ENCODE measurements at regions not wholly inside any gene's neighbourhood (a gene's known extent, or its start where the extent isn't known, plus 50 kb on each side); places are given as distances from the start of the nearest gene placed in this dataset.

DNA sequence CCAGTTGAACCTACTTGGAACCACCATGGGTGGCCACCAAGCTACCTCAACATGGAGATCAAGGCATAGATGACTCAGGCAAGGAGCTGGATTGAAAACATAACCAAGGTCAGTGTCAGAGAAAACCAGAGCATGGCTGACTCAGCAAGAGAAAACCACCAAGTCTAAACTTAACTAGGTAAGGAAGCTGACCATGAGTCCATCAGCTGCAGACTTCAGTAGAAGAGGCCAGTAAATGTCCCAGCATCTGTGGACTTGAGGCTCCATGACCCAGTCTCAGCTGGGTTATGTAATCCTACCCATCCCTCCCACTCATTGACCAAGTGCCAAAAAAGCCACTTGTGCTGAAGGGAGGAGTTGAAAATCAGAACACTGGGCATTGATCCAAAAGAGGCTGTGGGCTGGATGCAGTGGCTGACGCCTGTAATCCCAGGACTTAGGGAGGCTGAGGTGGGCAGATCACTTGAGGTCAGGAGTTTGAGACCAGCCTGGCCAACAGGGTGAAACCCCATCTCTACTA lies 93.7 kb upstream of the CBLN4 start:
- Histone ChIP-seq H3K4me1 (no peaks in the 10 kb centered on the region), H3K9me3 (no peaks in the 10 kb centered on the region; the same call in 1 of the 2 replicates), H3K4me3 (ENCODE audit: low read depth, low read length) (no peak overlapping the region), H3K27me3 (no peaks in the 10 kb centered on the region), H3K36me3 (no peaks in the 10 kb centered on the region)
- DNase-seq: no peak
- TF ChIP-seq, protein P1, sequence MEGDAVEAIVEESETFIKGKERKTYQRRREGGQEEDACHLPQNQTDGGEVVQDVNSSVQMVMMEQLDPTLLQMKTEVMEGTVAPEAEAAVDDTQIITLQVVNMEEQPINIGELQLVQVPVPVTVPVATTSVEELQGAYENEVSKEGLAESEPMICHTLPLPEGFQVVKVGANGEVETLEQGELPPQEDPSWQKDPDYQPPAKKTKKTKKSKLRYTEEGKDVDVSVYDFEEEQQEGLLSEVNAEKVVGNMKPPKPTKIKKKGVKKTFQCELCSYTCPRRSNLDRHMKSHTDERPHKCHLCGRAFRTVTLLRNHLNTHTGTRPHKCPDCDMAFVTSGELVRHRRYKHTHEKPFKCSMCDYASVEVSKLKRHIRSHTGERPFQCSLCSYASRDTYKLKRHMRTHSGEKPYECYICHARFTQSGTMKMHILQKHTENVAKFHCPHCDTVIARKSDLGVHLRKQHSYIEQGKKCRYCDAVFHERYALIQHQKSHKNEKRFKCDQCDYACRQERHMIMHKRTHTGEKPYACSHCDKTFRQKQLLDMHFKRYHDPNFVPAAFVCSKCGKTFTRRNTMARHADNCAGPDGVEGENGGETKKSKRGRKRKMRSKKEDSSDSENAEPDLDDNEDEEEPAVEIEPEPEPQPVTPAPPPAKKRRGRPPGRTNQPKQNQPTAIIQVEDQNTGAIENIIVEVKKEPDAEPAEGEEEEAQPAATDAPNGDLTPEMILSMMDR (IDR thresholded peaks at IDR 0.05; ENCODE audit: low read depth, low read length): no peak

DNA sequence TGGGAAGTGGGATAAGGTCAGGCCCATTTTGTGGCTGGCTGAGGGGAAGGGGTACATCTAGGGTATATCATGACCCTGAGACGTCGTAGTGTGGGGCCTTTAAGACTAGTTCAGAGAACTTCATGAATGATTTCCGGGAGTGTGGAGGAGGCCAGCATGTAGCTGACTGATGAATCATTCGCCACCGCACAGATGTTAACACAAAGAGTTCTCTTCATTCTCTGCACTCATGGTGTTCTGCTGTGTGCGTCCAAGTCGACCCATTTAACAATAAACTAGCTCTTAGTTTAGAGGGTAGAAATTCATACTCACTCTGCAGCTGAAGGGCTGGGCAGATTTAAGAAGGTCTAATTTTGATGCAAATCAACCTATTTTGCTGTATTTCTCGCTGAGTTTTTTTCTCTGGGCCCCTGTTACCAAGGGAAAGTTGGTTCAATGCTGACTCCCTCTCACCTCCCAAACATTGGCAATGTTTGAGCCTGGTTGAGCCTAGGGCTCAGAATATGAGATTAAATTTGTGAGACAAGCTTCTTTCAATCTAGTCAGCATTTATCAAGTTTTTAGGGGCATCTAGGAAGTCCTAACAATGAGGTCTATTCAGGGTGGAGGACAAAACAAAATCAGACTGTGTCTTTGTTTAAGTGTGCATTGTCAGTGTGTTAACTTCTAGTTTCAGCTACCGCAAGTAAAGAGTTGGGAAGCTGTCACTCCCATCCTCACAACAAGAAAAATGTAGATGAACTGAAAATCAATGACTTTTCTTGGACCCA lies 106.8 kb upstream of the CBLN4 start:
- H3K9me3 ChIP-seq: no peaks in the 10 kb centered on the region
- H3K4me3 ChIP-seq (ENCODE audit: low read depth, low read length): no peak overlapping the region
- no peaks in the 10 kb centered on the region for H3K36me3 ChIP-seq
- DNase-seq: no peak
- TF ChIP-seq, protein P1 (IDR thresholded peaks at IDR 0.05; ENCODE audit: low read depth, low read length): no peak
- no peaks in the 10 kb centered on the region for H3K27me3 ChIP-seq
- no peaks in the 10 kb centered on the region for H3K4me1 ChIP-seq

DNA sequence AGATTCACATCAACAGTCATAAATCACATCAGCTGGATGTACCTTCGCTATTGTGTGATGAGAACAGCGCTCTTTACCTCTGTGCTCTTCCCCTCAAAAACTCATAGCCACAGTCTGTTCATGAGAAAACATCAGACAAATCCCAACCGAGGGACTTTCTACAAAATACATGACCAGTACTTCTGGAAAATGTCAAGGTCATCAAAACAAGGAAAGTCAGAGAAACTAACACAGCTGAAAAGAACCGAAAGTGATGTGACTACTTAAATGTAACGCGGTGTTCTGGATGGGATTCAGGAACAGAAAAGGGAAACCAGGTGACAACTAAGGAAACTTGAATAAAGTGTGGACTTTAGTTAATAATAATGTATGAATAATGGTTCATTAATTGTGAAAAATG lies 112.0 kb upstream of the CBLN4 start:
- no peaks in the 10 kb centered on the region for H3K36me3 ChIP-seq
- no peak for DNase-seq
- no peaks in the 10 kb centered on the region for H3K27me3 ChIP-seq
- TF ChIP-seq, protein P1 (IDR thresholded peaks at IDR 0.05; ENCODE audit: low read depth, low read length): no peak
- no peaks in the 10 kb centered on the region for H3K4me1 ChIP-seq
- H3K4me3 ChIP-seq (ENCODE audit: low read depth, low read length): no peak overlapping the region
- no peaks in the 10 kb centered on the region for H3K9me3 ChIP-seq

DNA sequence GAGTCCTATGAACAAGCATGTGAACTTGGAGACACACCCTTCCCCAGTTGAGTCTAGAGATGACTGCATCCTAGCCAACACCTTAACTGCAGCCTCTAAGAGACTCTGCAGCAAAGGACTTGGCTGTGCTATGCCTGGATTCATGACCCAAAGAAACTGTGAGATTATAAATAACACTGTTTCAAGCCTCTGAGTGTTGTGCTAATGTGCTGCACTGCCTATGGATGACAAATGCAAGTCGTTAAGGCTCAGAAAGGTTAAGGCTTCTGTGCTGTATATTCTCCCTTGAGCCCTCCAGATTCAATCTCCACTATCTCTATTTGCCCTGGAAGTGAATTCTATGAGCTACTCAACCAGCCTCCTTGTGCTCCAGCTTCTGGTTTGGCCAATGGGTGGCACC lies 116.5 kb upstream of the CBLN4 start:
- H3K4me3 ChIP-seq (ENCODE audit: low read depth, low read length): no peak overlapping the region
- no peaks in the 10 kb centered on the region for H3K36me3 ChIP-seq
- no peaks in the 10 kb centered on the region for H3K9me3 ChIP-seq
- H3K27me3 ChIP-seq: no peaks in the 10 kb centered on the region
- TF ChIP-seq, protein P1 (IDR thresholded peaks at IDR 0.05; ENCODE audit: low read depth, low read length): no peak
- DNase-seq: no peak
- H3K4me1 ChIP-seq: no peaks in the 10 kb centered on the region

DNA sequence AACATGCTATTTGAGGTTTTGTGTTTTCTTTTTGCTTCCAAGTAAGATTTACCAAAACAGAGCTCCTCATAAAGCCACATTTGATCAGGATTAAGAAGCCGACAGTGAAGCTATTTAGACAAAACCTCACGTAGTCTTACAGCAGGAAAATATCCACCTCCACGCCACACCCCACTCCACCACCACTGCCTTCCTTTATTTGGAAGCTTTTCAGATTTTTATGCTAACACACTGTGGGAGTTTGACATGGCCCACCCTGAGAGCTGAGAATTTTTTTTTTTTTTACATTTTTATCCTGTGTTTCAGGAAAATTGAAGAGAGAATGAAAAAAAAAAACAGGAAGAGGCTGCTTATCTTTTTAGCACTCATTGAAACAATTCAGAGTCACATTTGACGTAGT lies 104.8 kb upstream of the MC3R start:
- Histone ChIP-seq H3K36me3 (no peaks in the 10 kb centered on the region), H3K27me3 (no peaks in the 10 kb centered on the region), H3K4me3 (ENCODE audit: low read depth, low read length) (no peak overlapping the region), H3K4me1 (no peaks in the 10 kb centered on the region), H3K9me3 (no peaks in the 10 kb centered on the region; the same call in 1 of the 2 replicates)
- DNase-seq: no peak
- TF ChIP-seq, protein P1 (IDR thresholded peaks at IDR 0.05; ENCODE audit: low read depth, low read length): no peak

DNA sequence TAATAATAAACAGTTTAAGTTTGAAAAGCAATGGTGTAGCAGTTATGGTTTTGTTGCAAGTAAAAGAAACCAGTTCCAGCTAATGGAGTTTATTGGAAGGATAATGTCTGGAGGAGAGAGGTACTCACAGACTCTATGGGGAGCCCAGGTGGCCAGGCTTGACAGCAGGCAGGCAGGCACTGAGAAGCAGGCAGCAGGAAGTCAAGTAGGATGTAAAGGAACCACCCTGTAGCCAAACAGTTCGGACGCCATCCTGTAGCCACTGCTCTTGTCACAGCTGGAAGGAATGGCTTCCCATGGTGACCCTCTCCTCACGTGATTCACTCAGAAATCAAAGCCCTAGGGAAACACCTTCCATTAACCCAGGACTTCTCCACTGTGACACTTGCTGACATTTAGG lies 96.7 kb upstream of the MC3R start:
- no peaks in the 10 kb centered on the region for H3K36me3 ChIP-seq
- H3K27me3 ChIP-seq: no peaks in the 10 kb centered on the region
- H3K4me1 ChIP-seq: no peaks in the 10 kb centered on the region
- no peak for DNase-seq
- TF ChIP-seq, protein P1 (IDR thresholded peaks at IDR 0.05; ENCODE audit: low read depth, low read length): no peak
- H3K4me3 ChIP-seq (ENCODE audit: low read depth, low read length): no peak overlapping the region
- no peaks in the 10 kb centered on the region for H3K9me3 ChIP-seq
